Suprapubic skin (tissue), 4 donors: ENCODE measurements at regions not wholly inside any gene's neighbourhood (a gene's known extent, or its start where the extent isn't known, plus 50 kb on each side); places are given as distances from the start of the nearest gene placed in this dataset.

Experiments used
- EP300 ChIP-seq: sonication (generic); formaldehyde crosslinking; IDR thresholded peaks from one replicate; pipeline ENCODE4 v1.6.1; 2017; ENCODE audit warnings: antibody characterized with exemption
- POLR2AphosphoS5 ChIP-seq, 3 donors: sonication (generic); formaldehyde crosslinking; IDR thresholded peaks; one replicate each; pipeline ENCODE4 v1.6.1; 2017; ENCODE audit warnings: antibody characterized with exemption in 3 of 3
- TF ChIP-seq, protein P1 (sequence below), 2 donors: fragments of 200-600 bp in 1 of 2; fragments of 450-650 bp in 1 of 2; sonication (generic) in 1 of 2; IDR thresholded peaks; one replicate each; pipeline ENCODE4 v1.5.1; 2016 to 2019; ENCODE audit warnings: antibody characterized with exemption in 2 of 2, mild to moderate bottlenecking in 1 of 2, moderate library complexity in 1 of 2

DNA sequence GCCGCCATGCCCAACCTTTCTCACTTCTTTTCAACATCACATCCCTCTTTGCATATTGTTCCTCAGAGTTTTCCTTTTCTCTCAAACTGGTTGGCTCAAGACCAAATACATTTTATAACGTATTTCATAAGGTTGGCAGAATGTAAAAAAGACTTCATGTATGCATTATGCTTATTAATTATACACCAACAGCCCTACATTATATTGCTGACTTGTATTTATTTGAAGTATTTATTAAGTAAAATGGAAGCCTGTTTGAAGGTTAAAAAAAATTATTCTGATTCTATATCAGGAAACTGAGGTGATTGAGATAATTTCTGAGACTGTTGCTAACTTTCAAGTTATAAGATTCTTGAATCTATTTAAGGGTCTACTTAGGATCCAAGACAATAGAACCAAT is 208.0 kb upstream of the KCNH7 start:
- TF ChIP-seq POLR2AphosphoS5 (IDR thresholded peaks at IDR 0.05) (no peak), EP300 (no peak)
- TF ChIP-seq, protein P1, sequence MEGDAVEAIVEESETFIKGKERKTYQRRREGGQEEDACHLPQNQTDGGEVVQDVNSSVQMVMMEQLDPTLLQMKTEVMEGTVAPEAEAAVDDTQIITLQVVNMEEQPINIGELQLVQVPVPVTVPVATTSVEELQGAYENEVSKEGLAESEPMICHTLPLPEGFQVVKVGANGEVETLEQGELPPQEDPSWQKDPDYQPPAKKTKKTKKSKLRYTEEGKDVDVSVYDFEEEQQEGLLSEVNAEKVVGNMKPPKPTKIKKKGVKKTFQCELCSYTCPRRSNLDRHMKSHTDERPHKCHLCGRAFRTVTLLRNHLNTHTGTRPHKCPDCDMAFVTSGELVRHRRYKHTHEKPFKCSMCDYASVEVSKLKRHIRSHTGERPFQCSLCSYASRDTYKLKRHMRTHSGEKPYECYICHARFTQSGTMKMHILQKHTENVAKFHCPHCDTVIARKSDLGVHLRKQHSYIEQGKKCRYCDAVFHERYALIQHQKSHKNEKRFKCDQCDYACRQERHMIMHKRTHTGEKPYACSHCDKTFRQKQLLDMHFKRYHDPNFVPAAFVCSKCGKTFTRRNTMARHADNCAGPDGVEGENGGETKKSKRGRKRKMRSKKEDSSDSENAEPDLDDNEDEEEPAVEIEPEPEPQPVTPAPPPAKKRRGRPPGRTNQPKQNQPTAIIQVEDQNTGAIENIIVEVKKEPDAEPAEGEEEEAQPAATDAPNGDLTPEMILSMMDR (IDR thresholded peaks at IDR 0.05): no peak
